HEK293T (cell line): ENCODE measurements at regions not wholly inside any gene's neighbourhood (a gene's known extent, or its start where the extent isn't known, plus 50 kb on each side); places are given as distances from the start of the nearest gene placed in this dataset.

Experiments used
- FOXA1 ChIP-seq: fragments of 450-650 bp; IDR thresholded peaks from 2 replicates; pipeline ENCODE4 v1.6.1; 2016; ENCODE audit warnings: mild to moderate bottlenecking
- SP1 ChIP-seq: fragments of 450-650 bp; IDR thresholded peaks from 2 replicates; pipeline ENCODE4 v1.6.1; 2017

GRCh38 chr5:2302169-2302568 is 419.4 kb upstream of the IRX4 start:
- TF ChIP-seq FOXA1 (no peak), SP1 (no peak)
